ENCODE measurements at regions not wholly inside any gene's neighbourhood (a gene's known extent, or its start where the extent isn't known, plus 50 kb on each side); places are given as distances from the start of the nearest gene placed in this dataset.

- TF ChIP-seq CTCF (IDR thresholded peaks at IDR 0.05 in 8 of 11, conservative IDR thresholded peaks at IDR 0.05 in 3 of 11): no peak
- no peak for TF ChIP-seq POLR2A (IDR thresholded peaks at IDR 0.05)
- TF ChIP-seq POLR2AphosphoS5 (IDR thresholded peaks at IDR 0.05): no peak
Observed at GRCh38 chr7:125363873-125364272, 434.2 kb upstream of the POT1 start.

All from spleen (tissue), 7 donors.